ENCODE measurements at regions not wholly inside any gene's neighbourhood (a gene's known extent, or its start where the extent isn't known, plus 50 kb on each side); places are given as distances from the start of the nearest gene placed in this dataset.

GRCh38 chr16:51638339-51639135 lies 487.5 kb upstream of the SALL1 start:
- H3K27ac Mint-ChIP-seq = no peak overlapping the region
- peaks cover 13% of the 10 kb centered on the region for H3K27me3 Mint-ChIP-seq (ENCODE audit: low read depth, poor library complexity)
- H3K4me1 Mint-ChIP-seq = peaks cover 53% of the 10 kb centered on the region
- no peak for DNase-seq
- H3K4me3 Mint-ChIP-seq = no peak overlapping the region
- peaks cover 17% of the 10 kb centered on the region for H3K9me3 Mint-ChIP-seq
- peaks cover 4% of the 10 kb centered on the region for H3K36me3 Mint-ChIP-seq (ENCODE audit: low read depth)
- TF ChIP-seq, protein P1, sequence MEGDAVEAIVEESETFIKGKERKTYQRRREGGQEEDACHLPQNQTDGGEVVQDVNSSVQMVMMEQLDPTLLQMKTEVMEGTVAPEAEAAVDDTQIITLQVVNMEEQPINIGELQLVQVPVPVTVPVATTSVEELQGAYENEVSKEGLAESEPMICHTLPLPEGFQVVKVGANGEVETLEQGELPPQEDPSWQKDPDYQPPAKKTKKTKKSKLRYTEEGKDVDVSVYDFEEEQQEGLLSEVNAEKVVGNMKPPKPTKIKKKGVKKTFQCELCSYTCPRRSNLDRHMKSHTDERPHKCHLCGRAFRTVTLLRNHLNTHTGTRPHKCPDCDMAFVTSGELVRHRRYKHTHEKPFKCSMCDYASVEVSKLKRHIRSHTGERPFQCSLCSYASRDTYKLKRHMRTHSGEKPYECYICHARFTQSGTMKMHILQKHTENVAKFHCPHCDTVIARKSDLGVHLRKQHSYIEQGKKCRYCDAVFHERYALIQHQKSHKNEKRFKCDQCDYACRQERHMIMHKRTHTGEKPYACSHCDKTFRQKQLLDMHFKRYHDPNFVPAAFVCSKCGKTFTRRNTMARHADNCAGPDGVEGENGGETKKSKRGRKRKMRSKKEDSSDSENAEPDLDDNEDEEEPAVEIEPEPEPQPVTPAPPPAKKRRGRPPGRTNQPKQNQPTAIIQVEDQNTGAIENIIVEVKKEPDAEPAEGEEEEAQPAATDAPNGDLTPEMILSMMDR (IDR thresholded peaks at IDR 0.05) = no peak

DNA sequence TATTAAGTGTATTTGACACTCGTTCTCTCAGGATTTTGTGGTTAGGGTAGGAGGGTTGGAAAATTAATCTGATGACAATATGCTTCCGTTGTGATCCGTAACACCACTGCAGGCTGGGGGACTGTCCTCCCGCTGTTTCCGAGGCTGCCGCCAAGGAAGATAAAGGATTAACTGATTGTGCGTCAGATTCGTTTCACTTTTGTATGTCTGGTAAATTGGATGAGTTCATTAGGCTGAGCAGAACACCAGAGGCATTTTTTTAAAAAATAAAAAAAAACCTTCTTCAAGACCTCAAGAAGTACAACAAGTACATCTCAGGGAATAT lies 486.7 kb upstream of the SALL1 start:
- Mint-ChIP-seq H3K4me1 (peaks cover 53% of the 10 kb centered on the region), H3K4me3 (no peak overlapping the region), H3K27ac (no peak overlapping the region), H3K9me3 (peaks cover 17% of the 10 kb centered on the region), H3K27me3 (ENCODE audit: low read depth, poor library complexity) (peaks cover 13% of the 10 kb centered on the region), H3K36me3 (ENCODE audit: low read depth) (peaks cover 4% of the 10 kb centered on the region)
- TF ChIP-seq, protein P1 (IDR thresholded peaks at IDR 0.05) = no peak
- no peak for DNase-seq

GRCh38 chr16:51636920-51637769 lies 486.1 kb upstream of the SALL1 start:
- TF ChIP-seq, protein P1 (IDR thresholded peaks at IDR 0.05) = no peak
- peaks cover 10% of the 10 kb centered on the region for H3K27me3 Mint-ChIP-seq (ENCODE audit: low read depth, poor library complexity)

DNA sequence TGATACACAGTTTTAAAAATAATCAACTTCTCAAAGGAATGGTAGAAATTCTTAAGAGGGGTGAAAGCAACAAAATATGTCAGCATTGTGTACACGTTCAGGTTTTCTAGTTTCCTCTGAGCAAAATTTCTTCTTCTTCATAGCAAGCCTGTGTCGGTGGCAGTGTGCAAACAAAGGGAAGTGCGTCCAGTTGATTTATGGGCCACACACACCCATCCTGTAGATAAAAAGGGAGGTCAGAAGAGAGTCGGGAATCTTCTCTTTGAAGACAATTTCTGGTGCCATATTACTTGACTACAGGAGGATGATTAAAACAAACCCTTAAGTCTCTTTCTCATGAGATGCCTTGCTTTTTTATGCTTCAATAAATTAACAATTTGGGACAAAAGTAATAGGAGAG lies 484.1 kb upstream of the SALL1 start:
- peaks cover 12% of the 10 kb centered on the region for H3K36me3 Mint-ChIP-seq (ENCODE audit: low read depth)
- DNase-seq = no peak
- H3K27me3 Mint-ChIP-seq (ENCODE audit: low read depth, poor library complexity) = no peaks in the 10 kb centered on the region
- peaks cover 22% of the 10 kb centered on the region for H3K9me3 Mint-ChIP-seq
- H3K4me3 Mint-ChIP-seq = no peak overlapping the region
- peak overlapping the region; percentile 7 for H3K27ac Mint-ChIP-seq
- TF ChIP-seq, protein P1 (IDR thresholded peaks at IDR 0.05) = no peak
- peaks cover 53% of the 10 kb centered on the region for H3K4me1 Mint-ChIP-seq

More at GRCh38 chr16:51636920-51637769, 486.1 kb upstream of the SALL1 start:
- H3K4me1 Mint-ChIP-seq = peaks cover 57% of the 10 kb centered on the region
- H3K27ac Mint-ChIP-seq = peak overlapping the region; percentile 29
- DNase-seq = no peak
- peaks cover 7% of the 10 kb centered on the region for H3K36me3 Mint-ChIP-seq (ENCODE audit: low read depth)
- H3K4me3 Mint-ChIP-seq = peak overlapping the region; percentile 1
- peaks cover 21% of the 10 kb centered on the region for H3K9me3 Mint-ChIP-seq

DNA sequence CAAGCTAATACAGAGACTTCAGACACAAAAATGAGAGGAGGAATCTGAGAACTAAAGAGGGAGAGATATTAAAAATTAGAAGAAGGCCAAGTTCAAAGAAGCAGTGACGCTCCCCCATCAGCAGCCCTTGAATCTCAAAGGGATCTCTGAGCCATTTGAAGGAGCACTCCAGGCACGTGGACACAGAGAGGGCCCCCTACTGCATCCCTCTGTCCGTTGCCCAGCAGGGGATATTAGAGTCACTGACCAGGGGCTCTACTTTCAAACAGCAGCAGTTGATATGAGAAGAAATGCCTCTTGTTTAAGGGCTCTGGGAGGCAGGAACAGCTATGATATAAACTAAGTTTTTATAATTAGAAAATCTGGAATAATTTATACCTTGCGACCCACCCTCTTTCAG lies 479.0 kb upstream of the SALL1 start:
- TF ChIP-seq, protein P1 (IDR thresholded peaks at IDR 0.05) = no peak
- H3K36me3 Mint-ChIP-seq (ENCODE audit: low read depth) = peaks cover 28% of the 10 kb centered on the region
- no peak overlapping the region for H3K27ac Mint-ChIP-seq
- peaks cover 45% of the 10 kb centered on the region for H3K4me1 Mint-ChIP-seq
- no peak for DNase-seq
- no peak overlapping the region for H3K4me3 Mint-ChIP-seq
- peaks cover 5% of the 10 kb centered on the region for H3K27me3 Mint-ChIP-seq (ENCODE audit: low read depth, poor library complexity)
- peaks cover 37% of the 10 kb centered on the region for H3K9me3 Mint-ChIP-seq
